Vagina (tissue), 2 donors: ENCODE measurements at regions not wholly inside any gene's neighbourhood (a gene's known extent, or its start where the extent isn't known, plus 50 kb on each side); places are given as distances from the start of the nearest gene placed in this dataset.

Experiments
- DNase-seq, 2 donors: peaks; one replicate each; pipeline ENCODE4 v3.0.0-alpha.2; 2017; ENCODE audit errors: extremely low spot score in 2 of 2
- H3K27ac ChIP-seq: fragments of 200-600 bp; sonication (generic); one replicate; pipeline ENCODE4 v1.5.1; 2019
- H3K27me3 ChIP-seq: fragments of 200-600 bp; sonication (generic); one replicate; pipeline ENCODE4 v1.5.1; 2019
- H3K36me3 ChIP-seq, 2 donors: fragments of 200-600 bp; sonication (generic); one replicate each; pipeline ENCODE4 v1.5.1; 2017 to 2019
- H3K4me1 ChIP-seq: fragments of 200-600 bp; sonication (generic); one replicate; pipeline ENCODE4 v1.5.1; 2019
- H3K4me3 ChIP-seq, 2 donors: fragments of 200-600 bp; sonication (generic); 1 replicate in 1 of 2; 2 replicates in 1 of 2; pipeline ENCODE4 v1.5.1; 2016 to 2019
- H3K9me3 ChIP-seq: fragments of 200-600 bp; sonication (generic); one replicate; pipeline ENCODE4 v1.5.1; 2019
- CTCF ChIP-seq, 3 experiments: fragments of 450-650 bp in 2 of 3; fragments of 200-600 bp in 1 of 3; sonication (generic) in 1 of 3; IDR thresholded peaks; one replicate each; pipeline ENCODE4 v1.5.1; 2017 to 2019; ENCODE audit warnings: antibody characterized with exemption in 3 of 3, mild to moderate bottlenecking in 2 of 3, moderate library complexity in 2 of 3
- POLR2A ChIP-seq, 2 donors: fragments of 450-650 bp; IDR thresholded peaks; one replicate each; pipeline ENCODE4 v1.6.1; 2017; ENCODE audit warnings: antibody characterized with exemption in 2 of 2, mild to moderate bottlenecking in 2 of 2, moderate library complexity in 2 of 2
- POLR2AphosphoS5 ChIP-seq, 2 donors: sonication (generic); formaldehyde crosslinking; IDR thresholded peaks; one replicate each; pipeline ENCODE4 v1.9.0; 2017; ENCODE audit warnings: antibody characterized with exemption in 2 of 2, mild to moderate bottlenecking in 2 of 2, low read depth in 1 of 2; ENCODE audit not compliant: insufficient read depth in 1 of 2
- intact Hi-C: fragments of 100-400 bp; cut with DNase I; formaldehyde crosslinking; loops from one replicate; pipeline ENCODE4 v1.15.1; 2023

GRCh38 chr2:160726046-160726445 is 232.4 kb upstream of the RBMS1 start:
- H3K9me3 ChIP-seq = no peaks in the 10 kb centered on the region
- H3K27ac ChIP-seq = no peak overlapping the region
- no peaks in the 10 kb centered on the region for H3K36me3 ChIP-seq
- no peaks in the 10 kb centered on the region for H3K4me1 ChIP-seq
- no peaks in the 10 kb centered on the region for H3K27me3 ChIP-seq
- H3K4me3 ChIP-seq = no peak overlapping the region
- intact Hi-C loops = no loop called here
- TF ChIP-seq POLR2A (IDR thresholded peaks at IDR 0.05) (no peak), POLR2AphosphoS5 (IDR thresholded peaks at IDR 0.05; ENCODE audit: insufficient read depth in 1 of 2, low read depth in 1 of 2) (no peak), CTCF (IDR thresholded peaks at IDR 0.05) (no peak)
- no peak for DNase-seq

GRCh38 chr2:160730296-160730995 is 236.8 kb upstream of the RBMS1 start:
- no peaks in the 10 kb centered on the region for H3K36me3 ChIP-seq
- no peaks in the 10 kb centered on the region for H3K9me3 ChIP-seq
- no peaks in the 10 kb centered on the region for H3K4me1 ChIP-seq
- DNase-seq = no peak
- no peak overlapping the region for H3K27ac ChIP-seq
- no peak overlapping the region for H3K4me3 ChIP-seq
- intact Hi-C loops = no loop called here
- no peaks in the 10 kb centered on the region for H3K27me3 ChIP-seq
- TF ChIP-seq POLR2AphosphoS5 (IDR thresholded peaks at IDR 0.05; ENCODE audit: insufficient read depth in 1 of 2, low read depth in 1 of 2) (no peak), CTCF (IDR thresholded peaks at IDR 0.05) (no peak), POLR2A (IDR thresholded peaks at IDR 0.05) (no peak)

DNA sequence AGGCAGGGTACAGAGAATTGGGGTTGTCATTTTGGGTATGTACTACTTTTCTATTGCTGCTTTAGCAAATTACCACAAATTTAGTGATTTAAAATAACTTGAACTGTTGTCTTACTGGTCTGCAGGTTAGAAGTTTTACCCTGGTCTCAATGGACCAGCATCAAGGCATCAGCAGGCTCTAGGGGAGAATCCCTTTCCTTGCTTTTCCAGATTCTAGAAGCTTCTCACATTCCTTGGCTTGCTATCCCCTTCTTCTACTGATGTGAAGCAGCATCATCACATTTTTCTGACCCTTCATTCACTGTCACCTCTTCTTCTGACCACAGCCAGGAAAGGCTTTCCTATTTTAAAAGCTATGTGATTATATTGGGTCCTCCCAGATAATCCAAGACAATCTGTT is 237.8 kb upstream of the RBMS1 start:
- Histone ChIP-seq H3K27me3 (no peaks in the 10 kb centered on the region), H3K9me3 (no peaks in the 10 kb centered on the region), H3K27ac (no peak overlapping the region), H3K4me1 (no peaks in the 10 kb centered on the region), H3K36me3 (no peaks in the 10 kb centered on the region), H3K4me3 (no peak overlapping the region)
- no peak for TF ChIP-seq CTCF (IDR thresholded peaks at IDR 0.05)
- TF ChIP-seq POLR2A (IDR thresholded peaks at IDR 0.05) = no peak
- TF ChIP-seq POLR2AphosphoS5 (IDR thresholded peaks at IDR 0.05; ENCODE audit: insufficient read depth in 1 of 2, low read depth in 1 of 2) = no peak
- no peak for DNase-seq
- intact Hi-C loops = no loop called here

DNA sequence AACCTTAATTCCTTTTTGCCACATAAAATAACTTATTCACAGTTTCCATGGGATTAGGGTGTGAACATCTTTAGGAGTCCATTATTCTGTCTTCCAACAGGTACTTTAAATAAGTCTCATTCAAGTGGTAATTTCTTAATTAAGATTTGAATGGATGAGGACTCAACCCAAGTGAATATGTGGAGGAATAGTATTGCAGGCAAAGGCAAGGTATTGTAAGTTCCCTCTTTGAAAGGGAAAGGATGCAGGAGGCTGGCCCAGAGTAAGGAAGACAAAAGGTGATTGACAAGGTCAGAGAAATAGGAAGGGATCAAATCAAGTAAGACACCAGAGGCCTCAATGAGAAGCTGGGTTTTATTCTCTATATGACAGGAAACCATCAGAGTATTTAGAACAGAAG is 238.2 kb upstream of the RBMS1 start:
- no peak for TF ChIP-seq POLR2AphosphoS5 (IDR thresholded peaks at IDR 0.05; ENCODE audit: insufficient read depth in 1 of 2, low read depth in 1 of 2)
- TF ChIP-seq CTCF (IDR thresholded peaks at IDR 0.05) = no peak
- no peak for TF ChIP-seq POLR2A (IDR thresholded peaks at IDR 0.05)
- no peak for DNase-seq
- H3K27me3 ChIP-seq = no peaks in the 10 kb centered on the region
- no peaks in the 10 kb centered on the region for H3K9me3 ChIP-seq
- H3K27ac ChIP-seq = no peak overlapping the region
- no peak overlapping the region for H3K4me3 ChIP-seq
- no peaks in the 10 kb centered on the region for H3K4me1 ChIP-seq
- H3K36me3 ChIP-seq = no peaks in the 10 kb centered on the region
- intact Hi-C loops = no loop called here

GRCh38 chr2:160735696-160736095 is 242.1 kb upstream of the RBMS1 start:
- intact Hi-C loops = no loop called here
- no peak for DNase-seq

More at GRCh38 chr2:160735696-160736095, 242.1 kb upstream of the RBMS1 start:
- Histone ChIP-seq H3K9me3 (no peaks in the 10 kb centered on the region), H3K36me3 (no peaks in the 10 kb centered on the region), H3K4me1 (no peaks in the 10 kb centered on the region), H3K4me3 (no peak overlapping the region), H3K27ac (no peak overlapping the region), H3K27me3 (no peaks in the 10 kb centered on the region)
- no peak for TF ChIP-seq POLR2AphosphoS5 (IDR thresholded peaks at IDR 0.05; ENCODE audit: insufficient read depth in 1 of 2, low read depth in 1 of 2)
- TF ChIP-seq CTCF (IDR thresholded peaks at IDR 0.05) = no peak
- no peak for TF ChIP-seq POLR2A (IDR thresholded peaks at IDR 0.05)
